Right atrium auricular region (tissue), 2 donors: ENCODE measurements at regions not wholly inside any gene's neighbourhood (a gene's known extent, or its start where the extent isn't known, plus 50 kb on each side); places are given as distances from the start of the nearest gene placed in this dataset.

Source experiments
- DNase-seq: peaks from one replicate; pipeline ENCODE4 v3.0.0-alpha.2; 2019; ENCODE audit warnings: low spot score
- H3K27ac ChIP-seq, 2 donors: fragments of 200-600 bp; sonication (generic); 1 replicate in 1 of 2; 2 replicates in 1 of 2; pipeline ENCODE4 v1.5.1; 2016 to 2019
- H3K27me3 ChIP-seq, 2 donors: fragments of 200-600 bp; sonication (generic); one replicate each; pipeline versions ENCODE4 v1.5.1 to v1.6.0; 2017 to 2019
- H3K36me3 ChIP-seq: fragments of 200-600 bp; sonication (generic); one replicate; pipeline ENCODE4 v1.5.1; 2016
- H3K4me1 ChIP-seq, 2 donors: fragments of 200-600 bp; sonication (generic); one replicate each; pipeline versions ENCODE4 v1.5.1 to v1.6.0; 2017 to 2019
- H3K4me3 ChIP-seq, 2 donors: fragments of 200-600 bp; sonication (generic); 1 replicate in 1 of 2; 2 replicates in 1 of 2; pipeline ENCODE4 v1.5.1; 2017 to 2019; ENCODE audit warnings: mild to moderate bottlenecking in 1 of 2, moderate library complexity in 1 of 2
- H3K9me3 ChIP-seq, 2 donors: fragments of 200-600 bp; sonication (generic); one replicate each; pipeline ENCODE4 v1.5.1; 2019
- CTCF ChIP-seq, 2 donors: fragments of 200-600 bp; sonication (generic); IDR thresholded peaks; one replicate each; pipeline ENCODE4 v1.5.1; 2019; ENCODE audit warnings: antibody characterized with exemption in 2 of 2

GRCh38 chr2:12207491-12207890, 461.1 kb downstream of the LPIN1 start:
- no peak for DNase-seq
- Histone ChIP-seq H3K27ac (no peak overlapping the region), H3K36me3 (no peaks in the 10 kb centered on the region), H3K4me3 (no peak overlapping the region), H3K9me3 (no peaks in the 10 kb centered on the region), H3K27me3 (no peaks in the 10 kb centered on the region), H3K4me1 (peaks cover 0 to 10% of the 10 kb centered on the region in 2 donors)
- TF ChIP-seq CTCF (IDR thresholded peaks at IDR 0.05) = no peak

GRCh38 chr2:12210016-12210933, 463.8 kb downstream of the LPIN1 start:
- Histone ChIP-seq H3K4me3 (no peak overlapping the region), H3K27me3 (no peaks in the 10 kb centered on the region), H3K4me1 (no peaks in the 10 kb centered on the region), H3K36me3 (no peaks in the 10 kb centered on the region), H3K27ac (no peak overlapping the region), H3K9me3 (no peaks in the 10 kb centered on the region)
- no peak for DNase-seq
- TF ChIP-seq CTCF (IDR thresholded peaks at IDR 0.05) = no peak

GRCh38 chr2:12211326-12212175, 465.1 kb downstream of the LPIN1 start:
- H3K27ac ChIP-seq = no peak overlapping the region
- H3K9me3 ChIP-seq = no peaks in the 10 kb centered on the region
- no peak overlapping the region for H3K4me3 ChIP-seq
- H3K4me1 ChIP-seq = no peaks in the 10 kb centered on the region
- no peak for DNase-seq
- no peaks in the 10 kb centered on the region for H3K36me3 ChIP-seq
- no peak for TF ChIP-seq CTCF (IDR thresholded peaks at IDR 0.05)
- H3K27me3 ChIP-seq = no peaks in the 10 kb centered on the region

GRCh38 chr2:12212841-12213597, 466.6 kb downstream of the LPIN1 start:
- no peaks in the 10 kb centered on the region for H3K36me3 ChIP-seq
- H3K4me3 ChIP-seq = no peak overlapping the region
- no peak overlapping the region for H3K27ac ChIP-seq
- H3K4me1 ChIP-seq = no peaks in the 10 kb centered on the region
- DNase-seq = no peak
- H3K27me3 ChIP-seq = no peaks in the 10 kb centered on the region
- TF ChIP-seq CTCF (IDR thresholded peaks at IDR 0.05) = no peak
- H3K9me3 ChIP-seq = no peaks in the 10 kb centered on the region

GRCh38 chr2:12217175-12217574, 470.7 kb downstream of the LPIN1 start:
- DNase-seq = no peak
- Histone ChIP-seq H3K27ac (no peak overlapping the region), H3K4me3 (no peak overlapping the region), H3K36me3 (no peaks in the 10 kb centered on the region), H3K9me3 (no peaks in the 10 kb centered on the region), H3K4me1 (no peaks in the 10 kb centered on the region), H3K27me3 (no peaks in the 10 kb centered on the region)
- no peak for TF ChIP-seq CTCF (IDR thresholded peaks at IDR 0.05)
